ENCODE measurements at regions not wholly inside any gene's neighbourhood (a gene's known extent, or its start where the extent isn't known, plus 50 kb on each side); places are given as distances from the start of the nearest gene placed in this dataset.

GRCh38 chr5:170181902-170182301, 50.9 kb upstream of the C5orf58 start:
- TF ChIP-seq GATA1 (IDR thresholded peaks at IDR 0.05; ENCODE audit: low read depth, low read length) (no peak), POLR2A (IDR thresholded peaks at IDR 0.05; ENCODE audit: low read length) (no peak)
- DNase-seq: no peak

GRCh38 chr5:170182491-170182890, 50.3 kb upstream of the C5orf58 start:
- DNase-seq: no peak
- TF ChIP-seq POLR2A (IDR thresholded peaks at IDR 0.05; ENCODE audit: low read length) (no peak), GATA1 (IDR thresholded peaks at IDR 0.05; ENCODE audit: low read depth, low read length) (no peak)

Measured in erythroblast (primary cell).